Prostate gland (tissue), 2 donors: ENCODE measurements at regions not wholly inside any gene's neighbourhood (a gene's known extent, or its start where the extent isn't known, plus 50 kb on each side); places are given as distances from the start of the nearest gene placed in this dataset.

Experiments
- CTCF ChIP-seq, 4 experiments: fragments of 200-600 bp in 2 of 4; fragments of 450-650 bp in 2 of 4; sonication (generic) in 2 of 4; IDR thresholded peaks; 1 replicate in 3 of 4; 2 replicates in 1 of 4; pipeline ENCODE4 v1.5.1; 2016 to 2019; ENCODE audit warnings: antibody characterized with exemption in 4 of 4, mild to moderate bottlenecking in 2 of 4, moderate library complexity in 2 of 4
- POLR2A ChIP-seq: fragments of 450-650 bp; IDR thresholded peaks from one replicate; pipeline ENCODE4 v1.6.1; 2016; ENCODE audit warnings: antibody characterized with exemption, mild to moderate bottlenecking
- POLR2AphosphoS5 ChIP-seq: sonication (generic); formaldehyde crosslinking; IDR thresholded peaks from one replicate; pipeline ENCODE4 v1.6.1; 2017; ENCODE audit warnings: antibody characterized with exemption

- TF ChIP-seq CTCF (IDR thresholded peaks at IDR 0.05) (no peak), POLR2A (no peak), POLR2AphosphoS5 (no peak)
Measured at GRCh38 chr2:51579412-51579811, 547.5 kb upstream of the NRXN1 start.
